Esophagus mucosa (tissue), 1 donor: ENCODE measurements at regions not wholly inside any gene's neighbourhood (a gene's known extent, or its start where the extent isn't known, plus 50 kb on each side); places are given as distances from the start of the nearest gene placed in this dataset.
"Not testable (repeated sequence)": the region's sequence is repeated elsewhere in the genome, so short reads cannot be mapped to it uniquely, and the experiment has no call there.

Experiments used
- ATAC-seq: fragments of 200-7000 bp; cut with Tn5 transposase; one replicate; pipeline ENCODE4 v1.9.1; 2020
- donor health status: DM: yes; HTN: yes; CAD: no.

- ATAC-seq: no peak
Measured at GRCh38 chr6:8637896-8638597, 202.7 kb upstream of the SLC35B3 start.

GRCh38 chr6:8633762-8634161 is 198.4 kb upstream of the SLC35B3 start:
- ATAC-seq: peak; percentile 81

GRCh38 chr6:8628736-8629135 is 193.4 kb upstream of the SLC35B3 start:
- ATAC-seq: no peak

- peak; percentile 37 for ATAC-seq
Measured at GRCh38 chr6:8628063-8628462, 192.7 kb upstream of the SLC35B3 start.

GRCh38 chr6:8627085-8627861 is 191.9 kb upstream of the SLC35B3 start:
- ATAC-seq: peak; percentile 98

- no peak for ATAC-seq
Measured at GRCh38 chr6:8624665-8625064, 189.3 kb upstream of the SLC35B3 start.

GRCh38 chr6:8623441-8623840 is 188.1 kb upstream of the SLC35B3 start:
- ATAC-seq: no peak

GRCh38 chr6:8619853-8620252 is 184.5 kb upstream of the SLC35B3 start:
- ATAC-seq: no peak

- ATAC-seq: not testable (repeated sequence)
Measured at GRCh38 chr6:8619408-8619807, 184.1 kb upstream of the SLC35B3 start.

- ATAC-seq: no peak
Measured at GRCh38 chr6:8608737-8609136, 173.4 kb upstream of the SLC35B3 start.

GRCh38 chr6:8589941-8590729 is 154.8 kb upstream of the SLC35B3 start:
- no peak for ATAC-seq

GRCh38 chr6:8588176-8588575 is 152.8 kb upstream of the SLC35B3 start:
- no peak for ATAC-seq

- no peak for ATAC-seq
Measured at GRCh38 chr6:8583291-8583690, 147.9 kb upstream of the SLC35B3 start.

GRCh38 chr6:8579372-8579771 is 144.0 kb upstream of the SLC35B3 start:
- peak; percentile 65 for ATAC-seq

- no peak for ATAC-seq
Measured at GRCh38 chr6:8578006-8578405, 142.7 kb upstream of the SLC35B3 start.

GRCh38 chr6:8574749-8575468 is 139.6 kb upstream of the SLC35B3 start:
- ATAC-seq: no peak

- no peak for ATAC-seq
Measured at GRCh38 chr6:8574311-8574710, 139.0 kb upstream of the SLC35B3 start.

GRCh38 chr6:8570256-8570920 is 135.0 kb upstream of the SLC35B3 start:
- no peak for ATAC-seq

- ATAC-seq: no peak
Measured at GRCh38 chr6:8562125-8562524, 126.8 kb upstream of the SLC35B3 start.

- ATAC-seq: no peak
Measured at GRCh38 chr6:8558953-8559352, 123.6 kb upstream of the SLC35B3 start.

GRCh38 chr6:8557014-8557748 is 121.8 kb upstream of the SLC35B3 start:
- no peak for ATAC-seq
